H9 (cell line): ENCODE measurements at regions not wholly inside any gene's neighbourhood (a gene's known extent, or its start where the extent isn't known, plus 50 kb on each side); places are given as distances from the start of the nearest gene placed in this dataset.

ENCODE experiments used
- DNase-seq: peaks from one replicate; pipeline ENCODE4 v3.0.0-alpha.2; 2017
- H2AFZ ChIP-seq: one replicate; pipeline ENCODE4 v1.6.1; 2013; ENCODE audit warnings: mild to moderate bottlenecking, low read length, control low read depth, moderate library complexity
- H2AK5ac ChIP-seq: 2 replicates; pipeline ENCODE4 v1.6.1; 2013; ENCODE audit warnings: low read length, control low read depth, mixed read lengths; ENCODE audit not compliant: insufficient read length
- H2BK120ac ChIP-seq: one replicate; pipeline ENCODE4 v1.6.1; 2013; ENCODE audit warnings: low read depth, mild to moderate bottlenecking, low read length, control low read depth, inconsistent platforms; ENCODE audit not compliant: poor library complexity, severe bottlenecking
- H2BK12ac ChIP-seq: 2 replicates; pipeline ENCODE4 v1.6.1; 2013; ENCODE audit warnings: low read length, control low read depth, mixed read lengths, low read depth; ENCODE audit not compliant: insufficient read length
- H2BK15ac ChIP-seq: 2 replicates; pipeline ENCODE4 v1.6.1; 2013; ENCODE audit warnings: low read depth, low read length, control low read depth
- H2BK20ac ChIP-seq: one replicate; pipeline ENCODE4 v1.6.1; 2013; ENCODE audit warnings: low read depth, mild to moderate bottlenecking, low read length, control low read depth, inconsistent platforms; ENCODE audit not compliant: poor library complexity, severe bottlenecking
- H2BK5ac ChIP-seq: 2 replicates; pipeline ENCODE4 v1.6.1; 2013; ENCODE audit warnings: low read length, control low read depth, mixed read lengths; ENCODE audit not compliant: insufficient read length
- H3K14ac ChIP-seq: 2 replicates; pipeline ENCODE4 v1.6.1; 2013; ENCODE audit warnings: low read length, control low read depth; ENCODE audit not compliant: insufficient read depth
- H3K18ac ChIP-seq: 2 replicates; pipeline ENCODE4 v1.6.1; 2013; ENCODE audit warnings: low read depth, mild to moderate bottlenecking, mixed read lengths, low read length, control low read depth; ENCODE audit not compliant: insufficient read length
- H3K23ac ChIP-seq: 2 replicates; pipeline ENCODE4 v1.6.1; 2013; ENCODE audit warnings: low read length, control low read depth, mixed read lengths, low read depth; ENCODE audit not compliant: insufficient read length
- H3K23me2 ChIP-seq: 2 replicates; pipeline ENCODE4 v1.6.1; 2013; ENCODE audit warnings: low read depth, mild to moderate bottlenecking, mixed read lengths, low read length, control low read depth; ENCODE audit not compliant: insufficient read length, poor library complexity, severe bottlenecking
- H3K27ac ChIP-seq: 2 replicates; pipeline ENCODE4 v1.5.1; 2013; ENCODE audit warnings: low read length, control low read depth, mixed read lengths, low read depth; ENCODE audit not compliant: insufficient read length
- H3K27me3 ChIP-seq: 2 replicates; pipeline ENCODE4 v1.6.1; 2013; ENCODE audit warnings: low read length, control low read depth, inconsistent platforms; ENCODE audit not compliant: insufficient read depth
- H3K4ac ChIP-seq: 2 replicates; pipeline ENCODE4 v1.6.1; 2013; ENCODE audit warnings: low read depth, mild to moderate bottlenecking, control low read depth, inconsistent platforms, low read length, moderate library complexity
- H3K4me1 ChIP-seq: 2 replicates; pipeline ENCODE4 v1.6.1; 2013; ENCODE audit warnings: low read length, control low read depth, inconsistent platforms; ENCODE audit not compliant: insufficient read depth
- H3K4me2 ChIP-seq: 2 replicates; pipeline ENCODE4 v1.6.1; 2013; ENCODE audit warnings: low read length, control low read depth, mixed read lengths; ENCODE audit not compliant: insufficient read length, insufficient read depth
- H3K56ac ChIP-seq: 2 replicates; pipeline ENCODE4 v1.6.1; 2013; ENCODE audit warnings: low read depth, mild to moderate bottlenecking, mixed read lengths, low read length, control low read depth; ENCODE audit not compliant: insufficient read length
- H3K79me1 ChIP-seq: 2 replicates; pipeline ENCODE4 v1.6.1; 2013; ENCODE audit warnings: low read depth, mild to moderate bottlenecking, moderate library complexity, low read length, control low read depth, inconsistent platforms; ENCODE audit not compliant: insufficient read depth, poor library complexity, severe bottlenecking
- H3K79me2 ChIP-seq: 2 replicates; pipeline ENCODE4 v1.6.1; 2013; ENCODE audit warnings: low read length, control low read depth, inconsistent platforms; ENCODE audit not compliant: insufficient read depth
- H3K9ac ChIP-seq: 2 replicates; pipeline ENCODE4 v1.6.1; 2013; ENCODE audit warnings: low read length, control low read depth, mixed read lengths; ENCODE audit not compliant: insufficient read length; ENCODE audit errors: extremely low read depth
- H3K9me3 ChIP-seq: one replicate; pipeline ENCODE4 v1.6.1; 2013; ENCODE audit warnings: low read depth, low read length, inconsistent platforms; ENCODE audit not compliant: control insufficient read depth
- H3T11ph ChIP-seq: one replicate; pipeline ENCODE4 v1.6.1; 2013; ENCODE audit warnings: mild to moderate bottlenecking, low read length, control low read depth, inconsistent platforms
- H4K20me1 ChIP-seq: one replicate; pipeline ENCODE4 v1.6.1; 2013; ENCODE audit not compliant: control insufficient read depth, insufficient read length, insufficient read depth
- H4K5ac ChIP-seq: 2 replicates; pipeline ENCODE4 v1.6.1; 2013; ENCODE audit warnings: low read depth, mild to moderate bottlenecking, mixed read lengths, low read length, control low read depth; ENCODE audit not compliant: insufficient read length
- H4K8ac ChIP-seq: replicated peaks from 2 replicates; pipeline ENCODE4 v1.6.1; 2013; ENCODE audit warnings: low read length, control low read depth, mixed read lengths, low read depth; ENCODE audit not compliant: insufficient read length
- H4K91ac ChIP-seq: 2 replicates; pipeline ENCODE4 v1.6.1; 2013; ENCODE audit warnings: low read depth, mild to moderate bottlenecking, moderate library complexity, mixed read lengths, low read length, control low read depth; ENCODE audit not compliant: insufficient read length
- H3K27ac Mint-ChIP-seq, 3 experiments: 2 replicates in 2 of 3; 3 replicates in 1 of 3; pipeline ENCODE4 v1.8.0; 2020 to 2021; ENCODE audit warnings: mixed read lengths in 3 of 3, mild to moderate bottlenecking in 1 of 3, moderate library complexity in 1 of 3
- H3K27me3 Mint-ChIP-seq: 2 replicates; pipeline ENCODE4 v1.8.0; 2021; ENCODE audit warnings: low read depth, mild to moderate bottlenecking, moderate library complexity, mixed read lengths
- H3K36me3 Mint-ChIP-seq, 3 experiments: 2 replicates in 2 of 3; 3 replicates in 1 of 3; pipeline ENCODE4 v1.8.0; 2020 to 2021; ENCODE audit warnings: low read depth in 3 of 3, mixed read lengths in 3 of 3; ENCODE audit not compliant: insufficient read depth in 1 of 3
- H3K4me1 Mint-ChIP-seq, 2 experiments: 2 replicates each; pipeline ENCODE4 v1.8.0; 2020; ENCODE audit warnings: mixed read lengths in 2 of 2
- H3K4me3 Mint-ChIP-seq, 2 experiments: 2 replicates in 1 of 2; 3 replicates in 1 of 2; pipeline ENCODE4 v1.8.0; 2020 to 2021; ENCODE audit warnings: mild to moderate bottlenecking in 2 of 2, mixed read lengths in 2 of 2, moderate library complexity in 1 of 2
- H3K9me3 Mint-ChIP-seq, 2 experiments: 2 replicates in 1 of 2; 3 replicates in 1 of 2; pipeline ENCODE4 v1.8.0; 2020; ENCODE audit warnings: mild to moderate bottlenecking in 2 of 2, mixed read lengths in 2 of 2, moderate library complexity in 1 of 2
- WGBS: extraction: QIAGEN DNeasy Blood & Tissue Kit; methylation state at CpG from one replicate; pipeline ENCODE4 v1.1.7; 2013; ENCODE audit warnings: missing lambda C conversion rate, low lambda C conversion rate, mixed read lengths; ENCODE audit not compliant: insufficient read length; ENCODE audit errors: extremely low coverage; 5-methylcytosine and 5-hydroxymethylcytosine counted together
- TF ChIP-seq, protein P1 (sequence below): fragments of 200-600 bp; sonication (generic); conservative IDR thresholded peaks from 3 replicates; pipeline ENCODE4 v1.8.0; 2021; ENCODE audit warnings: antibody characterized with exemption, mild to moderate bottlenecking

DNA sequence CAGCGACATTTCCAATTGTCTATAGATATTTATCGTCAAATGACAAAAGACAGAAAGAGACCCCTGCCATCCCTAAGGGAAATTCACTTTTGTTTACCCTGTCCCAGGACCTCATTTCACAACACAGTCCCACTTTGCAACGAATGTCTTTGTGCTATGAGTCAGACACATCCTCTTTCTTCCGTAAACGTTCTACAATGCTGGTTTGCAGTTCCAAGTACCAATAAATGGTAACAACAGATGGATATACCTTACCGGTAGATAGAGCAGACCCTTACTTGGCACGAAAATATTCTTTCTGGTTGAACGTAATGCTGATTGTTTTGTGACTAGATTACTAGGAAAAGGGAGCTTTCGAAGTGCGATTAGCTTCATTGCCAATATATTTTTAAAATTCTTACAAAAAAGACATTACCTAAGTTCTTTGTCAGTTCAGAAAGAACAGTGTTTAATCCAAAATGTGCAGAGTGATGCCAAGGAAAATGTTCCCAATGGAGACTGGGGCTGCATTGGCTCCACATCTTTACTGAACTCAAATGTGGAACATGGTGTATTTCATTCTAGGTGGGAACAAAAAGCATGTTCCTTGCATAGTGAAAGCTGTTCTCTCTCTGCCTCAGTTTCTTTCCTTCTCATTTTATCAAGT is 202.5 kb upstream of the SLC27A6 start:
- no peak overlapping the region for H2BK12ac ChIP-seq
- no peak overlapping the region for H3K18ac ChIP-seq
- H3T11ph ChIP-seq: no peak overlapping the region
- no peaks in the 10 kb centered on the region for H3K23me2 ChIP-seq
- no peak overlapping the region for H3K4me3 Mint-ChIP-seq
- H3K27ac Mint-ChIP-seq: no peak overlapping the region
- no peaks in the 10 kb centered on the region; a peak in 1 of 5 replicates for H3K9me3 Mint-ChIP-seq
- H4K8ac ChIP-seq: no peak overlapping the region
- H2BK20ac ChIP-seq: no peak overlapping the region
- no peak overlapping the region for H2BK15ac ChIP-seq
- H3K36me3 Mint-ChIP-seq: no peaks in the 10 kb centered on the region
- no peaks in the 10 kb centered on the region for H3K27me3 ChIP-seq
- no peaks in the 10 kb centered on the region for H4K20me1 ChIP-seq
- H2AFZ ChIP-seq: no peak overlapping the region
- WGBS: no CpG with 5 or more reads among the region's 10 CpGs
- no peaks in the 10 kb centered on the region for H3K79me1 ChIP-seq
- no peaks in the 10 kb centered on the region for H3K9me3 ChIP-seq
- H3K79me2 ChIP-seq: no peaks in the 10 kb centered on the region
- peaks cover under 1 to 2% of the 10 kb centered on the region in 2 experiments; a peak in 3 of 4 replicates for H3K4me1 Mint-ChIP-seq
- no peak overlapping the region for H4K91ac ChIP-seq
- no peak overlapping the region for H3K27ac ChIP-seq
- H3K27me3 Mint-ChIP-seq: no peaks in the 10 kb centered on the region
- no peak overlapping the region for H3K9ac ChIP-seq
- no peak overlapping the region for H2BK120ac ChIP-seq
- H3K56ac ChIP-seq: no peak overlapping the region
- H3K14ac ChIP-seq: no peak overlapping the region
- TF ChIP-seq, protein P1, sequence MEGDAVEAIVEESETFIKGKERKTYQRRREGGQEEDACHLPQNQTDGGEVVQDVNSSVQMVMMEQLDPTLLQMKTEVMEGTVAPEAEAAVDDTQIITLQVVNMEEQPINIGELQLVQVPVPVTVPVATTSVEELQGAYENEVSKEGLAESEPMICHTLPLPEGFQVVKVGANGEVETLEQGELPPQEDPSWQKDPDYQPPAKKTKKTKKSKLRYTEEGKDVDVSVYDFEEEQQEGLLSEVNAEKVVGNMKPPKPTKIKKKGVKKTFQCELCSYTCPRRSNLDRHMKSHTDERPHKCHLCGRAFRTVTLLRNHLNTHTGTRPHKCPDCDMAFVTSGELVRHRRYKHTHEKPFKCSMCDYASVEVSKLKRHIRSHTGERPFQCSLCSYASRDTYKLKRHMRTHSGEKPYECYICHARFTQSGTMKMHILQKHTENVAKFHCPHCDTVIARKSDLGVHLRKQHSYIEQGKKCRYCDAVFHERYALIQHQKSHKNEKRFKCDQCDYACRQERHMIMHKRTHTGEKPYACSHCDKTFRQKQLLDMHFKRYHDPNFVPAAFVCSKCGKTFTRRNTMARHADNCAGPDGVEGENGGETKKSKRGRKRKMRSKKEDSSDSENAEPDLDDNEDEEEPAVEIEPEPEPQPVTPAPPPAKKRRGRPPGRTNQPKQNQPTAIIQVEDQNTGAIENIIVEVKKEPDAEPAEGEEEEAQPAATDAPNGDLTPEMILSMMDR: no peak
- no peak overlapping the region for H4K5ac ChIP-seq
- H3K4ac ChIP-seq: no peak overlapping the region
- no peak overlapping the region for H3K23ac ChIP-seq
- H2BK5ac ChIP-seq: no peak overlapping the region
- no peak overlapping the region for H2AK5ac ChIP-seq
- DNase-seq: no peak
- H3K4me1 ChIP-seq: no peaks in the 10 kb centered on the region
- no peak overlapping the region for H3K4me2 ChIP-seq
